ENCODE measurements at regions not wholly inside any gene's neighbourhood (a gene's known extent, or its start where the extent isn't known, plus 50 kb on each side); places are given as distances from the start of the nearest gene placed in this dataset.

GRCh38 chr3:102687851-102688555, 253.2 kb downstream of the ZPLD1 start:
- H4K20me1 ChIP-seq (replicated peaks in 1 of 2; ENCODE audit: control insufficient read depth in 1 of 2, insufficient read depth in 2 of 2, low read length in 2 of 2), result no peaks in the 10 kb centered on the region
- H2BK15ac ChIP-seq (ENCODE audit: low read length), result no peak overlapping the region
- 0 out of 2 replicates have a peak overlapping the region, but pooled peaks have one; percentile 51 for H2BK12ac ChIP-seq (ENCODE audit: low read depth, low read length)
- H2AFZ ChIP-seq (ENCODE audit: low read length), result no peak overlapping the region
- peak overlapping the region; percentile 67 for H4K91ac ChIP-seq (replicated peaks; ENCODE audit: insufficient read length, low read length)
- H3K36me3 ChIP-seq (ENCODE audit: control insufficient read depth in 2 of 4, insufficient read depth in 4 of 4, low read length in 3 of 4), result peaks cover 0 to 3% (median 0%) of the 10 kb centered on the region in 4 experiments; a peak in 1 of 8 replicates
- no peaks in the 10 kb centered on the region for H3K23me2 ChIP-seq (ENCODE audit: low read depth, low read length)
- H3K18ac ChIP-seq (ENCODE audit: extremely low read depth, low read length), result no peak overlapping the region
- H3K56ac ChIP-seq (replicated peaks; ENCODE audit: insufficient read length, low read depth, low read length), result no peak overlapping the region
- peak overlapping the region; percentile 35 for H2BK120ac ChIP-seq (replicated peaks; ENCODE audit: low read depth, low read length)
- 0 out of 4 replicates have a peak, but pooled peaks cover 0 to 2% of the 10 kb centered on the region in 2 experiments for H3K9me3 ChIP-seq (ENCODE audit: insufficient read depth in 2 of 2, low read depth in 1 of 2, low read length in 1 of 2)
- ChIA-PET CTCF (ENCODE audit: partially characterized antibody) (no interaction called here), POLR2A (ENCODE audit: partially characterized antibody) (no interaction called here)
- H4K8ac ChIP-seq (ENCODE audit: extremely low read depth, insufficient read depth, low read length), result no peak overlapping the region
- H3K14ac ChIP-seq (ENCODE audit: insufficient read length), result no peak overlapping the region
- peaks cover 0 to 1% (median 0%) of the 10 kb centered on the region in 4 experiments; a peak in 1 of 7 replicates for H3K27me3 ChIP-seq (replicated peaks in 1 of 4; ENCODE audit: control insufficient read depth in 3 of 4, extremely low read depth in 1 of 4, insufficient read depth in 3 of 4, low read length in 3 of 4)
- H3K23ac ChIP-seq (ENCODE audit: insufficient read length), result no peak overlapping the region
- H3K79me2 ChIP-seq (ENCODE audit: control insufficient read depth in 1 of 2, insufficient read depth in 2 of 2, low read length in 2 of 2), result no peaks in the 10 kb centered on the region
- peak in 1 of 2 experiments; percentile 54 for DNase-seq (ENCODE audit: low read depth in 1 of 2, low spot score in 2 of 2)
- WGBS, 2 experiments (ENCODE audit: extremely low coverage in 1 of 2, insufficient coverage in 1 of 2, insufficient read length in 1 of 2, insufficient replicate concordance in 2 of 2, low coverage in 1 of 2, low lambda C conversion rate in 2 of 2, missing lambda C conversion rate in 1 of 2), result 13% methylated on average over 4 of the region's 4 CpGs; no CpG with 5 or more reads in 1 of the 2 experiments
- no peak overlapping the region for H2BK20ac ChIP-seq (ENCODE audit: low read length)
- peaks cover 0 to 11% (median 3%) of the 10 kb centered on the region in 4 experiments; a peak in 1 of 7 replicates for H3K4me1 ChIP-seq (replicated peaks in 1 of 4; ENCODE audit: control insufficient read depth in 3 of 4, insufficient read depth in 4 of 4, low read length in 3 of 4)
- no peak overlapping the region for H3K9ac ChIP-seq (replicated peaks in 1 of 4; ENCODE audit: extremely low read depth in 1 of 4, low read depth in 3 of 4, low read length in 3 of 4)
- H3K27ac ChIP-seq (ENCODE audit: low read depth, low read length), result peak overlapping the region; percentile 50; the same call in 1 of the 2 replicates
- no peak overlapping the region for H2AK5ac ChIP-seq (ENCODE audit: low read depth, low read length)
- peak overlapping the region; percentile 67; the same call in 1 of the 2 replicates for H2BK5ac ChIP-seq (ENCODE audit: low read depth, low read length)
- H3K79me1 ChIP-seq (ENCODE audit: low read depth, low read length), result no peaks in the 10 kb centered on the region
- peak overlapping the region; percentile 74 for H4K5ac ChIP-seq (ENCODE audit: insufficient read length, low read depth, low read length)
- peak overlapping the region in 1 of 4 experiments; percentile 17; a peak in 1 of 8 replicates for H3K4me3 ChIP-seq (ENCODE audit: extremely low read depth in 1 of 4, insufficient read depth in 2 of 4, low read depth in 3 of 4, low read length in 4 of 4)
- H3K4ac ChIP-seq (replicated peaks; ENCODE audit: insufficient read length, low read depth, low read length), result no peak overlapping the region
- H3K4me2 ChIP-seq (ENCODE audit: insufficient read depth in 1 of 2, low read depth in 2 of 2, low read length in 2 of 2), result peak overlapping the region; percentile 42 to 48; a peak in 2 of 4 replicates
- FAIRE-seq, result peak; percentile 68
- TF ChIP-seq CHD2 (IDR thresholded peaks at IDR 0.05; ENCODE audit: low read length) (no peak), BRCA1 (IDR thresholded peaks at IDR 0.05; ENCODE audit: low read depth, low read length) (no peak), EP300 (IDR thresholded peaks at IDR 0.05; ENCODE audit: borderline replicate concordance in 1 of 2, low read depth in 2 of 2, low read length in 2 of 2) (peak in 1 of 2 experiments; percentile 5; a peak in 1 of 3 replicates), TEAD4 (IDR thresholded peaks at IDR 0.05; ENCODE audit: low read depth, low read length) (peak; percentile 77), CBX5 (IDR thresholded peaks at IDR 0.05; ENCODE audit: low read depth, low read length) (no peak), POLR2A (IDR thresholded peaks at IDR 0.05; ENCODE audit: control extremely low read depth in 1 of 2, low read depth in 2 of 2, low read length in 2 of 2) (no peak), HDAC2 (IDR thresholded peaks at IDR 0.05; ENCODE audit: borderline replicate concordance in 1 of 2, low read depth in 2 of 2, low read length in 2 of 2) (peak; percentile 73 to 87; a peak in 3 of 4 replicates), BCL11A (IDR thresholded peaks at IDR 0.05; ENCODE audit: low read depth in 2 of 2, low read length in 2 of 2) (peak; percentile 6 to 36), JUND (IDR thresholded peaks at IDR 0.05; ENCODE audit: low read length) (no peak), NANOG (IDR thresholded peaks at IDR 0.05; ENCODE audit: insufficient read depth, low read depth, low read length, poor library complexity, severe bottlenecking) (peak; percentile 82), RBBP5 (IDR thresholded peaks at IDR 0.05; ENCODE audit: borderline replicate concordance, low read depth, low read length) (no peak), EZH2 (IDR thresholded peaks at IDR 0.05; ENCODE audit: low read depth, low read length, severe bottlenecking) (no peak)
